GM12878 (cell line): ENCODE measurements at regions not wholly inside any gene's neighbourhood (a gene's known extent, or its start where the extent isn't known, plus 50 kb on each side); places are given as distances from the start of the nearest gene placed in this dataset.

Source experiments
- ATAC-seq: fragments of 200-7000 bp; cut with Tn5 transposase; 3 replicates; pipeline ENCODE4 v1.9.1; 2020; ENCODE audit warnings: mild to moderate bottlenecking, moderate library complexity
- BruUV-seq: library from RNA; stranded (reverse); fragments of 400-500 nt; replicated peaks from 2 replicates; lab custom pipeline; 2021; lab: Mats Ljungman, UMichigan
- CTCF ChIA-PET: fragments of 300-600 bp; sonication (Branson Sonifier 250); formaldehyde crosslinking; extraction: SDS; loops from one replicate; lab custom pipeline; 2021; ENCODE audit warnings: inconsistent platforms; lab: Yijun Ruan, JAX
- POLR2A ChIA-PET: fragments of 350-600 bp; formaldehyde crosslinking; extraction: SDS; loops from one replicate; lab custom pipeline; 2021; ENCODE audit warnings: inconsistent platforms; lab: Charles Lee
- RAD21 ChIA-PET: fragments of 300-600 bp; sonication (Branson Sonifier 250); formaldehyde crosslinking; loops from one replicate; lab custom pipeline; 2023; ENCODE audit warnings: antibody characterized with exemption; ENCODE audit not compliant: unreplicated experiment; lab: Charles Lee
- SMC1A ChIA-PET: fragments of 300-600 bp; sonication (Branson Sonifier 250); formaldehyde crosslinking; loops from one replicate; lab custom pipeline; 2023; ENCODE audit not compliant: unreplicated experiment, uncharacterized antibody; lab: Charles Lee
- DNase-seq: peaks from one replicate; pipeline ENCODE4 v3.0.0-alpha.2; 2011; ENCODE audit warnings: low read depth, low spot score
- FAIRE-seq: peaks from 3 replicates; lab custom pipeline; 2011; peaks lifted over from hg19 to GRCh38; lab: Jason Lieb, UNC
- H2AFZ ChIP-seq: 2 replicates; pipeline ENCODE4 v1.6.0; 2011; ENCODE audit warnings: low read depth, low read length, control low read depth; ENCODE audit not compliant: control insufficient read depth
- H3K27ac ChIP-seq: 2 replicates; pipeline ENCODE4 v1.5.1; 2011; ENCODE audit warnings: control low read depth; ENCODE audit not compliant: control insufficient read depth, insufficient read depth
- H3K27me3 ChIP-seq, 2 experiments: replicated peaks in 1 of 2; 2 replicates each; pipeline versions ENCODE4 v1.6.0 to v1.6.1; 2011; ENCODE audit warnings: low read length in 1 of 2; ENCODE audit not compliant: control insufficient read depth in 2 of 2, insufficient read depth in 2 of 2
- H3K36me3 ChIP-seq, 2 experiments: 2 replicates each; pipeline ENCODE4 v1.5.1; 2011; ENCODE audit warnings: low read length in 1 of 2; ENCODE audit not compliant: control insufficient read depth in 2 of 2, insufficient read depth in 2 of 2
- H3K4me1 ChIP-seq: 2 replicates; pipeline ENCODE4 v1.6.1; 2011; ENCODE audit warnings: mild to moderate bottlenecking, low read length, moderate library complexity, mixed read lengths; ENCODE audit not compliant: control insufficient read depth, insufficient read depth
- H3K4me2 ChIP-seq: 2 replicates; pipeline ENCODE4 v1.6.0; 2011; ENCODE audit warnings: control low read depth; ENCODE audit not compliant: control insufficient read depth, insufficient read depth
- H3K4me3 ChIP-seq: fragments of 200-600 bp; sonication (generic); 2 replicates; pipeline ENCODE4 v1.5.1; 2016
- H3K79me2 ChIP-seq: 2 replicates; pipeline ENCODE4 v1.6.0; 2011; ENCODE audit warnings: low read length; ENCODE audit not compliant: control insufficient read depth, insufficient read depth
- H3K9ac ChIP-seq: 2 replicates; pipeline ENCODE4 v1.8.0; 2011; ENCODE audit warnings: low read length, control low read depth, mixed read lengths; ENCODE audit not compliant: control insufficient read depth, insufficient read depth
- H3K9me3 ChIP-seq: replicated peaks from 3 replicates; pipeline ENCODE4 v1.5.1; 2011; ENCODE audit warnings: mild to moderate bottlenecking, low read length; ENCODE audit not compliant: control insufficient read depth, insufficient read depth
- H4K20me1 ChIP-seq: 2 replicates; pipeline ENCODE4 v1.6.0; 2011; ENCODE audit not compliant: control insufficient read depth, insufficient read depth
- SMAD1 ChIP-seq: fragments of 450-650 bp; IDR thresholded peaks from 2 replicates; pipeline ENCODE4 v1.6.1; 2018; ENCODE audit warnings: mild to moderate bottlenecking, low read depth; ENCODE audit not compliant: partially characterized antibody
- WGBS: methylation state at CpG from one replicate; pipeline ENCODE4 v1.1.6; 2016; ENCODE audit warnings: low lambda C conversion rate; ENCODE audit not compliant: insufficient replicate concordance, insufficient coverage; ENCODE audit errors: missing lambda C conversion rate; 5-methylcytosine and 5-hydroxymethylcytosine counted together
- in situ Hi-C: fragments of 300-500 bp; cut with MboI; formaldehyde crosslinking; loops from 9 replicates; pipeline ENCODE4 v1.14.3; 2018; ENCODE audit warnings: mixed read lengths
- intact Hi-C: fragments of 100-400 bp; cut with micrococcal nuclease; formaldehyde crosslinking; loops from one replicate; pipeline ENCODE4 v1.14.2; 2022; ENCODE audit not compliant: unreplicated experiment
- TF ChIP-seq, protein P1 (sequence below): fragments of 450-650 bp; conservative IDR thresholded peaks from 2 replicates; pipeline ENCODE4 v1.6.1; 2017; ENCODE audit warnings: mild to moderate bottlenecking, moderate library complexity
- TF ChIP-seq, protein P2 (sequence below): IDR thresholded peaks from 2 replicates; pipeline ENCODE4 v1.6.1; 2011; ENCODE audit warnings: mild to moderate bottlenecking, low read depth, low read length, moderate library complexity; ENCODE audit not compliant: insufficient replicate concordance
- TF ChIP-seq, protein P3 (sequence below): fragments of 450-650 bp; IDR thresholded peaks from 2 replicates; pipeline ENCODE4 v1.6.1; 2016; ENCODE audit warnings: mild to moderate bottlenecking

DNA sequence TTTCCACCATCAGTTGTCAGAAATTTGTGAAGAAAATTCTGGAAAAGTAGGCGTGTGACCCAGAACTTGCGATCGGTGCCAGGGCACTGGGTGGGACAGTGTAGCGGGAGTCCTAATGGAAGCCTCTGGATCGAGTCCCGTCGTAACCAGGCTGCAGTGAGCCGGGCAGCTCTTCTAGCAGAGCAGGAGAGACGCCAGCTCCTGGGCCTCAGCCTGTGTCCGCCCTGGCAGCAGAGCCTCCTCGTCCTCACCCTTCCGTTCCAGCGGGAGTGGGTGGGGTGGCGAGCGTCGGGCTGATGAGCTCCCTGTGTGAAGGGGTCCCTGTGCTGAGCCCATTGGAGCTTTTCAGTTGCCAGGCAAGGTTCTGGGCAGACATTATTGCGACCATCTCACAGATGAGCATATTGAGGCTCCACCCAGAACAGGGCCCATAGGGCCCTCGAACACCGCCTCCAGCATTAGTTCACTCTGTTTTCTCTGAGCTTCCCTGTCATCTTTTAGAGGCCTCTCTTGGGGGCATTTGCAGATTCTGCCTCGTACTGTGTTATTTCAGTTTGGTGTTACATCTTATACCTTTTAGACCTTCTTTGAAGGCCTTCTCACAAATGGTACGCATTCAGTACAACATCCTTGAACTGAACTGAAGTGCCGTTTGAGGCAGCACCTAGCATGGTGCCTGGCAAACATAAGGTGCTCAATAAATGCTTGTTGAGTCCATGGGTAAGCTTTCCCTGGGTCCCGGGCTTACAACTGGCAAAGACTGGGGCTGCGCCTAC lies 207.1 kb upstream of the CIBAR2 start:
- Histone ChIP-seq H3K27me3 (no peaks in the 10 kb centered on the region; a peak in 1 of 4 replicates), H3K9me3 (no peaks in the 10 kb centered on the region; the same call in 2 of the 3 replicates), H2AFZ (no peak overlapping the region), H3K79me2 (no peaks in the 10 kb centered on the region), H3K9ac (no peak overlapping the region), H3K4me2 (no peak overlapping the region), H3K4me1 (no peaks in the 10 kb centered on the region), H3K4me3 (no peak overlapping the region), H3K36me3 (no peaks in the 10 kb centered on the region), H4K20me1 (no peaks in the 10 kb centered on the region), H3K27ac (no peak overlapping the region)
- intact Hi-C loops = no loop called here
- in situ Hi-C loops = no loop called here
- SMC1A ChIA-PET = no interaction called here
- no peak for DNase-seq
- CTCF ChIA-PET = interaction anchor here (0.7 to 1.0 kb wide), 2 partner anchors 15 to 45 kb away, joined by 3 read pairs; no protein-coding TSS in a partner anchor
- BruUV-seq = no TSS peak
- POLR2A ChIA-PET = no interaction called here
- ATAC-seq = no peak
- TF ChIP-seq, protein P1, sequence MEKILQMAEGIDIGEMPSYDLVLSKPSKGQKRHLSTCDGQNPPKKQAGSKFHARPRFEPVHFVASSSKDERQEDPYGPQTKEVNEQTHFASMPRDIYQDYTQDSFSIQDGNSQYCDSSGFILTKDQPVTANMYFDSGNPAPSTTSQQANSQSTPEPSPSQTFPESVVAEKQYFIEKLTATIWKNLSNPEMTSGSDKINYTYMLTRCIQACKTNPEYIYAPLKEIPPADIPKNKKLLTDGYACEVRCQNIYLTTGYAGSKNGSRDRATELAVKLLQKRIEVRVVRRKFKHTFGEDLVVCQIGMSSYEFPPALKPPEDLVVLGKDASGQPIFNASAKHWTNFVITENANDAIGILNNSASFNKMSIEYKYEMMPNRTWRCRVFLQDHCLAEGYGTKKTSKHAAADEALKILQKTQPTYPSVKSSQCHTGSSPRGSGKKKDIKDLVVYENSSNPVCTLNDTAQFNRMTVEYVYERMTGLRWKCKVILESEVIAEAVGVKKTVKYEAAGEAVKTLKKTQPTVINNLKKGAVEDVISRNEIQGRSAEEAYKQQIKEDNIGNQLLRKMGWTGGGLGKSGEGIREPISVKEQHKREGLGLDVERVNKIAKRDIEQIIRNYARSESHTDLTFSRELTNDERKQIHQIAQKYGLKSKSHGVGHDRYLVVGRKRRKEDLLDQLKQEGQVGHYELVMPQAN = no peak
- no peak for TF ChIP-seq SMAD1
- TF ChIP-seq, protein P2, sequence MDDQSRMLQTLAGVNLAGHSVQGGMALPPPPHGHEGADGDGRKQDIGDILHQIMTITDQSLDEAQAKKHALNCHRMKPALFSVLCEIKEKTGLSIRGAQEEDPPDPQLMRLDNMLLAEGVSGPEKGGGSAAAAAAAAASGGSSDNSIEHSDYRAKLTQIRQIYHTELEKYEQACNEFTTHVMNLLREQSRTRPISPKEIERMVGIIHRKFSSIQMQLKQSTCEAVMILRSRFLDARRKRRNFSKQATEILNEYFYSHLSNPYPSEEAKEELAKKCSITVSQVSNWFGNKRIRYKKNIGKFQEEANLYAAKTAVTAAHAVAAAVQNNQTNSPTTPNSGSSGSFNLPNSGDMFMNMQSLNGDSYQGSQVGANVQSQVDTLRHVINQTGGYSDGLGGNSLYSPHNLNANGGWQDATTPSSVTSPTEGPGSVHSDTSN = no peak
- TF ChIP-seq, protein P3, sequence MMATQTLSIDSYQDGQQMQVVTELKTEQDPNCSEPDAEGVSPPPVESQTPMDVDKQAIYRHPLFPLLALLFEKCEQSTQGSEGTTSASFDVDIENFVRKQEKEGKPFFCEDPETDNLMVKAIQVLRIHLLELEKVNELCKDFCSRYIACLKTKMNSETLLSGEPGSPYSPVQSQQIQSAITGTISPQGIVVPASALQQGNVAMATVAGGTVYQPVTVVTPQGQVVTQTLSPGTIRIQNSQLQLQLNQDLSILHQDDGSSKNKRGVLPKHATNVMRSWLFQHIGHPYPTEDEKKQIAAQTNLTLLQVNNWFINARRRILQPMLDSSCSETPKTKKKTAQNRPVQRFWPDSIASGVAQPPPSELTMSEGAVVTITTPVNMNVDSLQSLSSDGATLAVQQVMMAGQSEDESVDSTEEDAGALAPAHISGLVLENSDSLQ = no peak
- FAIRE-seq = no peak
- RAD21 ChIA-PET = no interaction called here
- 61% methylated on average over 24 of the region's 24 CpGs for WGBS
